ENCODE measurements at regions not wholly inside any gene's neighbourhood (a gene's known extent, or its start where the extent isn't known, plus 50 kb on each side); places are given as distances from the start of the nearest gene placed in this dataset.

DNA sequence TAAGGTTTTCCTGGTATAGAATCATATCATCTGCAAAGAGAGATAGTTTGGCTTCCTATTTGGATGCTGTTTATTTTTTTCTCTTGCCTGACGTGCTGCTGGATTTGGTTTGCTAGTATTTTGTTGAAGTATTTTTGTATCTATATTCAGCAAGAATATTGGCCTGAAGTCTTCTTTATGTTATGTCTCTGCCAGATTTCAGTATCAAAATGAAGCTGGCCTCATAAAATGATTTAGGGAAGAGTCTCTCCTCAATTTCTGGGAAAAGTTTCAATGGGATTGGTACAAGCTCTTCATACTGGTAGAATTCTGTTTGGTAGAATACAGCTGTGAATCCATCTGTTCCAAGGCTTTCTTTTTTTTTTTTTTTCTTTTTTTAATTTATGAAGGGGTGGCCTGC, 799.0 kb upstream of the TYRP1 start:
- in situ Hi-C loops (cut with HindIII; ENCODE audit: low pct_ligation_motif_present, low sequenced_read_pairs) = no loop called here
- Histone ChIP-seq H3K27ac (no peak overlapping the region), H3K36me3 (replicated peaks) (no peaks in the 10 kb centered on the region), H3K4me3 (ENCODE audit: low read depth, low read length) (no peak overlapping the region), H3K27me3 (replicated peaks) (no peaks in the 10 kb centered on the region)
- TF ChIP-seq, protein P1, sequence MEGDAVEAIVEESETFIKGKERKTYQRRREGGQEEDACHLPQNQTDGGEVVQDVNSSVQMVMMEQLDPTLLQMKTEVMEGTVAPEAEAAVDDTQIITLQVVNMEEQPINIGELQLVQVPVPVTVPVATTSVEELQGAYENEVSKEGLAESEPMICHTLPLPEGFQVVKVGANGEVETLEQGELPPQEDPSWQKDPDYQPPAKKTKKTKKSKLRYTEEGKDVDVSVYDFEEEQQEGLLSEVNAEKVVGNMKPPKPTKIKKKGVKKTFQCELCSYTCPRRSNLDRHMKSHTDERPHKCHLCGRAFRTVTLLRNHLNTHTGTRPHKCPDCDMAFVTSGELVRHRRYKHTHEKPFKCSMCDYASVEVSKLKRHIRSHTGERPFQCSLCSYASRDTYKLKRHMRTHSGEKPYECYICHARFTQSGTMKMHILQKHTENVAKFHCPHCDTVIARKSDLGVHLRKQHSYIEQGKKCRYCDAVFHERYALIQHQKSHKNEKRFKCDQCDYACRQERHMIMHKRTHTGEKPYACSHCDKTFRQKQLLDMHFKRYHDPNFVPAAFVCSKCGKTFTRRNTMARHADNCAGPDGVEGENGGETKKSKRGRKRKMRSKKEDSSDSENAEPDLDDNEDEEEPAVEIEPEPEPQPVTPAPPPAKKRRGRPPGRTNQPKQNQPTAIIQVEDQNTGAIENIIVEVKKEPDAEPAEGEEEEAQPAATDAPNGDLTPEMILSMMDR (IDR thresholded peaks at IDR 0.05; ENCODE audit: low read depth, low read length, missing control alignments) = no peak
- no peak for DNase-seq

DNA sequence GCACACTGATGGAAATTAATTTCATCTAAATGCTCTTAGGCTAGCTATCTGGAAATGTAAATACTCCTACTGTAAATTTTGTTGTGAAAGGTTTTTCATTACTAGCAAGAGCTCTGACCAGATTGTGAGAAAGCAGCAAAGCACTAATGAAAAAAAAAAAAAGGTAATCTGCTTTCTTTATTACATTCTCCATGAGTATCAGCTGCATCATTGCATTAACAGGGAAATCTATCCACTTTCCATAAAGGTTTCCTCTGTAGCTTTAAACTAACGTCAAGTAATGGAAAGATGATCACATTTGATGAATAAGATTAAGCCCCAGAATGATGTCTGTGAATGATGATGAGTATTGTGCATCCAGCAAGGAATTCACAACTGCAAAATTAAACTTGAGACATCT, 790.6 kb upstream of the TYRP1 start:
- no peak overlapping the region for H3K27ac ChIP-seq
- H3K27me3 ChIP-seq (replicated peaks) = no peaks in the 10 kb centered on the region

DNA sequence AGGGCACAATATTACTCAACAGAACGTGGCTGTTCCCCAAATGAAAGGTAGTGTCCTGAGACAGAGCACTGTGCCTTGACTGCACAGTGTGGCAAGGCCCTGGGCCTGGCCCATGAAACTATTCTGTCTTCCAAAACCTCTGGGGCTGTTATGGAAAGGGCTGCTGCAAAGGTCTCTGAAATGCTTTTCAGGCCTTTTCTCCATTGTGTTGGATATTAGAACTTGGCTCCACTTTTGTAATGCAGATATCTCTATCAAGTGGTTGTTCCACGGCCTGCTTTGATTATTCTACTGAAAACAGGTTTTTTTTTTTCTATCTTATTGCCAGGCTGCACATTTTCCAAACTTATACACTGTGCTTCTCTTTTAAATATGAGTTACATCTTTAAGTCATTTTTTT, 777.5 kb upstream of the TYRP1 start:
- in situ Hi-C loops (cut with HindIII; ENCODE audit: low pct_ligation_motif_present, low sequenced_read_pairs) = no loop called here
- Histone ChIP-seq H3K27me3 (replicated peaks) (no peaks in the 10 kb centered on the region), H3K4me3 (ENCODE audit: low read depth, low read length) (no peak overlapping the region), H3K36me3 (replicated peaks) (no peaks in the 10 kb centered on the region), H3K27ac (no peak overlapping the region)
- TF ChIP-seq, protein P1 (IDR thresholded peaks at IDR 0.05; ENCODE audit: low read depth, low read length, missing control alignments) = no peak
- DNase-seq = no peak

More for the DNA sequence above, 790.6 kb upstream of the TYRP1 start:
- TF ChIP-seq, protein P1 (IDR thresholded peaks at IDR 0.05; ENCODE audit: low read depth, low read length, missing control alignments) = no peak
- DNase-seq = no peak
- Histone ChIP-seq H3K4me3 (ENCODE audit: low read depth, low read length) (no peak overlapping the region), H3K36me3 (replicated peaks) (no peaks in the 10 kb centered on the region)
- in situ Hi-C loops (cut with HindIII; ENCODE audit: low pct_ligation_motif_present, low sequenced_read_pairs) = no loop called here

DNA sequence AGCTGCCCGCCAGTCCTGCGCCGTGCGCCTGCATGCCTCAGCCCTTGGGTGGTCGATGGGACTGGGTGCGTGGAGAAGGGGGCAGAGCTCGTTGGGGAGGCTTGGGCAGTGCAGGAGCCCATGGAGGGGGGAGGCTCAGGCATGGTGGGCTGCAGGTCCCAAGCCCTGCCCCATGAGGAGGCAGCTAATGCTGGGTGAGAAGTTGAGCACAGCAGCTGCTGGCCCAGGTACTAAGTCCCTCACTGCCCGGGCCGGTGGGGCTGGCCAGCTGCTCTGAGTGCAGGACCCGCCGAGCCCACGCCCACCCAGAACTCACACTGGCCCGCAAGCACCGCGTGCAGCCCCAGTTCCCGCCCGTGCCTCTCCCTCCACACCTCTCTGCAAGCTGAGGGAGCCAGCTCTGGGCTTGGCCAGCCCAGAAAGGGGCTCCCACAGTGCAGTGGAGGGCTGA, 764.3 kb upstream of the TYRP1 start:
- no peaks in the 10 kb centered on the region for H3K36me3 ChIP-seq (replicated peaks)
- TF ChIP-seq, protein P1 (IDR thresholded peaks at IDR 0.05; ENCODE audit: low read depth, low read length, missing control alignments) = no peak
- H3K27ac ChIP-seq = no peak overlapping the region
- in situ Hi-C loops (cut with HindIII; ENCODE audit: low pct_ligation_motif_present, low sequenced_read_pairs) = no loop called here
- no peaks in the 10 kb centered on the region for H3K27me3 ChIP-seq (replicated peaks)
- DNase-seq = no peak
- H3K4me3 ChIP-seq (ENCODE audit: low read depth, low read length) = no peak overlapping the region

DNA sequence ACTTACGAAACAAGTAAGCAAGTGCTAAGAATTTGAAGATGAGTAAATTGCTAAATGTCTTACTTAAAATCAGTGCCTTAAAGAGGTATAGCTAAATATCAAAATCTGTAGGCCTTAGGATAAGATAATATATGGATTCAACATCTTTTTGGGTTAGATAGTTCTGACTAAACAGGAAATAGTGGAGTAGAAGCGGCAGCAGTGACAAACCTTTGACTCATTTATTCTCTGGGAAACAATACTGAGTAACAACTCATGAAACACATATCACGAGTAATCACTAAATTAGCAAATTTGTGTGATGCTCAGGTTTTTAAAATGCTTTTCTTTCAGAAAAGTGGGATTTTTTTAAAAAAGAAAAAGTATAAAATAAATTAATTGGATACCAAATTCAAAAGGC, 762.1 kb upstream of the TYRP1 start:
- no peak overlapping the region for H3K27ac ChIP-seq
- H3K27me3 ChIP-seq (replicated peaks) = no peaks in the 10 kb centered on the region
- no peaks in the 10 kb centered on the region for H3K36me3 ChIP-seq (replicated peaks)
- in situ Hi-C loops (cut with HindIII; ENCODE audit: low pct_ligation_motif_present, low sequenced_read_pairs) = no loop called here
- DNase-seq = no peak
- H3K4me3 ChIP-seq (ENCODE audit: low read depth, low read length) = no peak overlapping the region
- TF ChIP-seq, protein P1 (IDR thresholded peaks at IDR 0.05; ENCODE audit: low read depth, low read length, missing control alignments) = no peak

DNA sequence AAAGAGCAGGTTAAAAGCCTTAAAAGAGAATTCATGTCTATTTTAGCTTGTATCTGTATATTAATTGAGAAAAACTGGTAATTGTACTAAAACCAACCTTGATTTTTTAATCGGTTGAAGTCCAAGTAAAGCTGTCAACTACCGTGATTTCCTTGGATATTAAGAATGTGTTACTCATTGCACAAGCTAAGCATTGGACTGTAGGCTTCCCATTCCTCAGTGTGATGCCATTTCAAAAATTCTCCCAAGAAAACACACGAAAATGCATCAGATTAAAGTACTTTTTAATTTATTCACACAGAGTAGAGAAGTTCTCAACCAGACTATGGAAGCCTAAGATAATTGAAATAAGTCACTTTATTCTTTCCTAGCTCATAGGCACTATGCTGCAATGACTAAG, 761.4 kb upstream of the TYRP1 start:
- Histone ChIP-seq H3K4me3 (ENCODE audit: low read depth, low read length) (no peak overlapping the region), H3K27me3 (replicated peaks) (no peaks in the 10 kb centered on the region), H3K36me3 (replicated peaks) (no peaks in the 10 kb centered on the region), H3K27ac (no peak overlapping the region)
- in situ Hi-C loops (cut with HindIII; ENCODE audit: low pct_ligation_motif_present, low sequenced_read_pairs) = no loop called here
- no peak for DNase-seq
- TF ChIP-seq, protein P1 (IDR thresholded peaks at IDR 0.05; ENCODE audit: low read depth, low read length, missing control alignments) = no peak
